SU-DHL-6 (cell line): ENCODE measurements at regions not wholly inside any gene's neighbourhood (a gene's known extent, or its start where the extent isn't known, plus 50 kb on each side); places are given as distances from the start of the nearest gene placed in this dataset.

ENCODE experiments used
- H2AFZ ChIP-seq: fragments of 200-600 bp; sonication (generic); 2 replicates; pipeline ENCODE4 v1.6.1; 2014; ENCODE audit warnings: low read depth, mild to moderate bottlenecking, moderate library complexity, mixed read lengths, antibody characterized with exemption, low read length; ENCODE audit not compliant: severe bottlenecking
- H3F3A ChIP-seq: fragments of 200-600 bp; shearing (Covaris generic); 2 replicates; pipeline ENCODE4 v1.6.0; 2016; ENCODE audit warnings: antibody characterized with exemption, mild to moderate bottlenecking; ENCODE audit not compliant: insufficient read depth
- H3K27ac ChIP-seq: fragments of 200-600 bp; sonication (generic); 2 replicates; pipeline ENCODE4 v1.5.1; 2016; ENCODE audit warnings: low read depth, mild to moderate bottlenecking, low read length, moderate library complexity, mixed read lengths
- H3K27me3 ChIP-seq: fragments of 200-600 bp; sonication (generic), shearing (Covaris generic); 2 replicates; pipeline ENCODE4 v1.6.0; 2014; ENCODE audit warnings: mild to moderate bottlenecking, low read length
- H3K36me3 ChIP-seq: fragments of 200-600 bp; sonication (generic); 2 replicates; pipeline ENCODE4 v1.6.1; 2014; ENCODE audit warnings: mild to moderate bottlenecking, low read length, mixed read lengths
- H3K4me2 ChIP-seq: fragments of 300-600, 200-600 bp; shearing (Covaris generic), sonication (generic); 2 replicates; pipeline ENCODE4 v1.6.0; 2014; ENCODE audit warnings: low read length, low read depth, mild to moderate bottlenecking; ENCODE audit not compliant: poor library complexity, severe bottlenecking
- H3K4me3 ChIP-seq: fragments of 200-600 bp; sonication (generic); 2 replicates; pipeline ENCODE4 v1.5.1; 2014; ENCODE audit warnings: antibody characterized with exemption, low read length, mild to moderate bottlenecking, mixed read lengths; ENCODE audit not compliant: insufficient read depth, poor library complexity, severe bottlenecking
- H3K79me2 ChIP-seq: fragments of 200-600 bp; sonication (generic); 2 replicates; pipeline ENCODE4 v1.6.1; 2014; ENCODE audit warnings: mild to moderate bottlenecking, low read length, moderate library complexity; ENCODE audit not compliant: insufficient read depth
- H3K9ac ChIP-seq: fragments of 200-600 bp; sonication (generic); 2 replicates; pipeline ENCODE4 v1.7.0; 2014; ENCODE audit warnings: mild to moderate bottlenecking, low read length
- H3K9me2 ChIP-seq: fragments of 200-600 bp; sonication (generic); replicated peaks from 2 replicates; pipeline ENCODE4 v1.6.1; 2014; ENCODE audit warnings: low read length; ENCODE audit not compliant: insufficient read depth
- H3K9me3 ChIP-seq: fragments of 200-600 bp; sonication (generic); 2 replicates; pipeline ENCODE4 v1.6.1; 2014; ENCODE audit warnings: low read length, mixed read lengths; ENCODE audit not compliant: insufficient read depth
- H4K20me1 ChIP-seq: fragments of 200-600 bp; sonication (generic); 2 replicates; pipeline ENCODE4 v1.6.1; 2014; ENCODE audit warnings: low read depth, mild to moderate bottlenecking, antibody characterized with exemption, low read length, moderate library complexity, mixed read lengths
- EZH2phosphoT487 ChIP-seq: fragments of 200-600 bp; sonication (generic), shearing (Covaris generic); conservative IDR thresholded peaks from 2 replicates; pipeline ENCODE4 v1.6.1; 2018; ENCODE audit warnings: mild to moderate bottlenecking, antibody characterized with exemption, low read length, moderate library complexity, mixed read lengths
- TF ChIP-seq, protein P1 (sequence below): fragments of 200-600 bp; sonication (generic); IDR thresholded peaks from one replicate; pipeline ENCODE4 v1.5.1; 2017; ENCODE audit warnings: antibody characterized with exemption, mild to moderate bottlenecking, low read length, moderate library complexity; ENCODE audit not compliant: insufficient read depth, poor library complexity, severe bottlenecking

DNA sequence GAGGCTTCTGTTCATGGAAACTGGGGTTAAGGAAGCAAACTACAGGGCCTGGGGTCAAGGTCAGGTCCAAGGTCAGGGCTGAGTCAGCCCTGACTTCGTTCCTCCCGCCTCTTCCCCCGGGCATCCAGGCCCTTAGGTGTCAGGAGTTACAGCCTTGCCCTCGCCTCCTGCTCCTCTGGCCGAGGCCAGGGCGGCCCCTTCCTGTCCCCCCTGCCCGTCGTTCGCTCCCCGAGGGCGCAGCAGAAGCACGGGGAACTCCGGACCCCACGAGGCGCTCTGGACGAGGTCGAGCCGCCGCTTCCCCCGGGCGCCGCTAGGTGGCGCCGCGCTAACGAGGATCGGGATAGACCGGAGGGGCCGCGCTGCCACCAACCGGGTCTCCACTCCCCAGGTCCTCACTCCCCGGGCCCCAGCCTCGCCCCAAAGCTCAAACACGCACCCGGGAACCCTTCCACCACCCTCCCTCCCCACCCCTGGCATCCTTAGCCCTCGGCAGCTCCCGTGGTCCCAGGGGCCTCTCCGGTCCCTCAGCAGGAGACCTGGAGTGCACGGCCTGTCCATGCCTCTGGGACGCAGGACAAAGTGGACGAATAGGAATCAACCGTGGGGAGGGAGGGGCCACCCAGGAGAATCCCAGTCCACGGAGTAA is 59.2 kb upstream of the MYL10 start:
- Histone ChIP-seq H3K79me2 (no peaks in the 10 kb centered on the region), H3F3A (no peaks in the 10 kb centered on the region), H4K20me1 (no peaks in the 10 kb centered on the region), H3K9ac (peak overlapping the region; percentile 48), H3K9me3 (no peaks in the 10 kb centered on the region), H3K27ac (no peak overlapping the region), H3K4me2 (peak overlapping the region; percentile 47), H3K36me3 (no peaks in the 10 kb centered on the region), H3K4me3 (peak overlapping the region; percentile 29), H2AFZ (peak overlapping the region; percentile 78), H3K27me3 (no peaks in the 10 kb centered on the region), H3K9me2 (no peaks in the 10 kb centered on the region)
- TF ChIP-seq, protein P1, sequence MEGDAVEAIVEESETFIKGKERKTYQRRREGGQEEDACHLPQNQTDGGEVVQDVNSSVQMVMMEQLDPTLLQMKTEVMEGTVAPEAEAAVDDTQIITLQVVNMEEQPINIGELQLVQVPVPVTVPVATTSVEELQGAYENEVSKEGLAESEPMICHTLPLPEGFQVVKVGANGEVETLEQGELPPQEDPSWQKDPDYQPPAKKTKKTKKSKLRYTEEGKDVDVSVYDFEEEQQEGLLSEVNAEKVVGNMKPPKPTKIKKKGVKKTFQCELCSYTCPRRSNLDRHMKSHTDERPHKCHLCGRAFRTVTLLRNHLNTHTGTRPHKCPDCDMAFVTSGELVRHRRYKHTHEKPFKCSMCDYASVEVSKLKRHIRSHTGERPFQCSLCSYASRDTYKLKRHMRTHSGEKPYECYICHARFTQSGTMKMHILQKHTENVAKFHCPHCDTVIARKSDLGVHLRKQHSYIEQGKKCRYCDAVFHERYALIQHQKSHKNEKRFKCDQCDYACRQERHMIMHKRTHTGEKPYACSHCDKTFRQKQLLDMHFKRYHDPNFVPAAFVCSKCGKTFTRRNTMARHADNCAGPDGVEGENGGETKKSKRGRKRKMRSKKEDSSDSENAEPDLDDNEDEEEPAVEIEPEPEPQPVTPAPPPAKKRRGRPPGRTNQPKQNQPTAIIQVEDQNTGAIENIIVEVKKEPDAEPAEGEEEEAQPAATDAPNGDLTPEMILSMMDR, result peak; percentile 98
- TF ChIP-seq EZH2phosphoT487, result no peak

DNA sequence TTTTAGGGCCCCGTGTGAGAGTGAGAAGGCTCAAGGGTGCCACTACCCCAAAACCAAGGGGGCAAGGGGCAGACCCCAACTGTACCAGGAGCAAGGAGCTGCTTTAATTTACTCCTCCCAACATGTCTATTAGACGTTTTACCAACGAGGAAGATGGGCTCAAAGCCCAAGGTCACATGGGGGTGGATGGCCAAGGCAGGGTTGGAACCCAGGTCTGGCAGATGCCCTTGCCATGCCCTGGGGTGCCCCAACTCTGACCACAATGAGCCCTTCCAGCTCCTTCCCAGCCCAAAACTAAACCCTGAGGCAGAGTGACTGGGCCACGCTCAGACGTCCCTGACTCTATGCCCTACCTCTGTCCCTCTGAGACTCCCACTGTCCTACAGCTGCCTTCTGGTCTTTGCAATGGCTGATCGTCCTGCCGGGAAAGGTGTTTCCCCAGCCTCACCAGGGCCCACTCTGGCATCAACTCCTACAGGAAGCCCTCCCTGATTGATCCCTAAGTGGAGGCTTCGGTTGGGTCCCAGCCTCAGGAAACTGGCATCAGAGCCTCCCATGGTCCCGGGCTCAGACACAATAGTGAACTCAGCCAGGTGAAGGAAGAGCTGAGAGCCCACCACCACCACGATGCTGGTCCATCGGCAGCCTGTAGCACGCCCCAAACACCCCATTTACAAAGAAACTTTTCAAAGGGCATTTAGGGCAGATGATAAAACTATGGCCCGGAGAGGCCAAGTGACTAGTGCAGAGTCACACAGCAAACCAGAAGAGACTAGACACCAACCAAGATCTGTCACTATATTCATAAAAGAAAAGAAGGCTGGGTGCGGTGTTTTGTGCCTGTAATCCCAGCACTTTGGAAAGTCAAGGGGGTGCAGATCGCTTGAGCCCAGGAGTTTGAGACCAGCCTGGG is 60.2 kb upstream of the MYL10 start:
- no peaks in the 10 kb centered on the region for H4K20me1 ChIP-seq
- no peak overlapping the region for H3K4me2 ChIP-seq
- no peaks in the 10 kb centered on the region for H3K36me3 ChIP-seq
- no peaks in the 10 kb centered on the region for H3K9me2 ChIP-seq
- H3K27me3 ChIP-seq, result no peaks in the 10 kb centered on the region
- no peaks in the 10 kb centered on the region for H3K9me3 ChIP-seq
- H3F3A ChIP-seq, result no peaks in the 10 kb centered on the region
- H3K9ac ChIP-seq, result no peak overlapping the region
- no peak overlapping the region for H2AFZ ChIP-seq
- no peak overlapping the region for H3K27ac ChIP-seq
- no peaks in the 10 kb centered on the region for H3K79me2 ChIP-seq
- no peak overlapping the region for H3K4me3 ChIP-seq
- TF ChIP-seq, protein P1, result no peak
- no peak for TF ChIP-seq EZH2phosphoT487

DNA sequence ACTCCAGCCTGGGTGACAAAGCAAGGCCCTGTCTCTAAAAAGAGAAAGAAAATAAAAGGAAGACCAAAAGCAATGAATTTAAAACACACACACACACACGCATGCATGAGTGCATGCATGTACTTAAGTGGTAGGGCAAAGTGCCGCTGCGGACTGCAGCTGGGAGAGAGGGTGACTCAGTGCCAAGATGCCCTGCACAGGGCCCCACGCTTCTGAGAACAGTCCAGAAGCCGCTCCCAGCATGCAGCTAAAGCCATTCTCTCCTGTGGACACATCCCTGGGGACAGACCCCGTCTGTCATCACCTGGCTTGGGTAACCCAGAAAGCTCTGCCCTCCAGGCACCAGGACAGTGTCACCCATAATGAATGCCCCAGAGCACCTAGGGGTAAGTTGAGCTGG is 61.0 kb upstream of the MYL10 start:
- no peaks in the 10 kb centered on the region for H4K20me1 ChIP-seq
- no peaks in the 10 kb centered on the region for H3K27me3 ChIP-seq
- H3K9me2 ChIP-seq, result no peaks in the 10 kb centered on the region
- no peaks in the 10 kb centered on the region for H3K79me2 ChIP-seq
- TF ChIP-seq, protein P1, result no peak
- no peak for TF ChIP-seq EZH2phosphoT487
- H3K4me3 ChIP-seq, result no peak overlapping the region
- H3F3A ChIP-seq, result no peaks in the 10 kb centered on the region
- H3K27ac ChIP-seq, result no peak overlapping the region
- no peaks in the 10 kb centered on the region for H3K9me3 ChIP-seq
- no peak overlapping the region for H2AFZ ChIP-seq
- H3K9ac ChIP-seq, result no peak overlapping the region
- no peak overlapping the region for H3K4me2 ChIP-seq
- H3K36me3 ChIP-seq, result no peaks in the 10 kb centered on the region
